ENCODE measurements at regions not wholly inside any gene's neighbourhood (a gene's known extent, or its start where the extent isn't known, plus 50 kb on each side); places are given as distances from the start of the nearest gene placed in this dataset.

DNA sequence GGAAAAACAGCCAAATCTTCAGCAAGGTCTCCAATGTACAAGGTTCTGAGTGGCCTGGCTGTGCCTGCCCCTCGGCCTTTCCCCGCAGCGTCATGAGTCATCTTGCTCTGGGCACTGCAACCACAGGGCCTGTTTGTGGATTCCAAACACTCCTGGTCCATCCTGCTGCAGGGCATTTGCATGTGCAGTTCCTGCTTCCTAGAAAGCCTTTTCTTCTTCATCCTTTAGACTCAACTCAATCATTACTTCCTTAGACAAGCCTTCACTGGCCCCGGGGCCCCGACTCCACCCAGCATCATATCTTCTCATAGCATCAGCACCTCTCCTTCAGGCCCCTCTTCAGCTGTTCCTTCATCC is 101.8 kb upstream of the EGLN3 start:
- TF ChIP-seq YY1 (IDR thresholded peaks at IDR 0.05; ENCODE audit: low read depth), result no peak
- TF ChIP-seq EP300 (IDR thresholded peaks at IDR 0.05; ENCODE audit: borderline replicate concordance), result no peak
- no peak for TF ChIP-seq EGR1 (IDR thresholded peaks at IDR 0.05)
- TF ChIP-seq, protein P1, sequence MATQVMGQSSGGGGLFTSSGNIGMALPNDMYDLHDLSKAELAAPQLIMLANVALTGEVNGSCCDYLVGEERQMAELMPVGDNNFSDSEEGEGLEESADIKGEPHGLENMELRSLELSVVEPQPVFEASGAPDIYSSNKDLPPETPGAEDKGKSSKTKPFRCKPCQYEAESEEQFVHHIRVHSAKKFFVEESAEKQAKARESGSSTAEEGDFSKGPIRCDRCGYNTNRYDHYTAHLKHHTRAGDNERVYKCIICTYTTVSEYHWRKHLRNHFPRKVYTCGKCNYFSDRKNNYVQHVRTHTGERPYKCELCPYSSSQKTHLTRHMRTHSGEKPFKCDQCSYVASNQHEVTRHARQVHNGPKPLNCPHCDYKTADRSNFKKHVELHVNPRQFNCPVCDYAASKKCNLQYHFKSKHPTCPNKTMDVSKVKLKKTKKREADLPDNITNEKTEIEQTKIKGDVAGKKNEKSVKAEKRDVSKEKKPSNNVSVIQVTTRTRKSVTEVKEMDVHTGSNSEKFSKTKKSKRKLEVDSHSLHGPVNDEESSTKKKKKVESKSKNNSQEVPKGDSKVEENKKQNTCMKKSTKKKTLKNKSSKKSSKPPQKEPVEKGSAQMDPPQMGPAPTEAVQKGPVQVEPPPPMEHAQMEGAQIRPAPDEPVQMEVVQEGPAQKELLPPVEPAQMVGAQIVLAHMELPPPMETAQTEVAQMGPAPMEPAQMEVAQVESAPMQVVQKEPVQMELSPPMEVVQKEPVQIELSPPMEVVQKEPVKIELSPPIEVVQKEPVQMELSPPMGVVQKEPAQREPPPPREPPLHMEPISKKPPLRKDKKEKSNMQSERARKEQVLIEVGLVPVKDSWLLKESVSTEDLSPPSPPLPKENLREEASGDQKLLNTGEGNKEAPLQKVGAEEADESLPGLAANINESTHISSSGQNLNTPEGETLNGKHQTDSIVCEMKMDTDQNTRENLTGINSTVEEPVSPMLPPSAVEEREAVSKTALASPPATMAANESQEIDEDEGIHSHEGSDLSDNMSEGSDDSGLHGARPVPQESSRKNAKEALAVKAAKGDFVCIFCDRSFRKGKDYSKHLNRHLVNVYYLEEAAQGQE (IDR thresholded peaks at IDR 0.05; ENCODE audit: low read depth), result no peak
